ENCODE measurements at regions not wholly inside any gene's neighbourhood (a gene's known extent, or its start where the extent isn't known, plus 50 kb on each side); places are given as distances from the start of the nearest gene placed in this dataset.

GRCh38 chr15:69979783-69980182 lies 117.9 kb downstream of the TLE3 start:
- no peak overlapping the region for H3K27ac ChIP-seq
- no peak for TF ChIP-seq CTCF (IDR thresholded peaks at IDR 0.05)
- no peak for TF ChIP-seq POLR2AphosphoS5 (IDR thresholded peaks at IDR 0.05)
- no peak for TF ChIP-seq POLR2A (IDR thresholded peaks at IDR 0.05)
- H3K27me3 ChIP-seq, result peaks cover 0 to 11% of the 10 kb centered on the region in 2 donors
- no peaks in the 10 kb centered on the region for H3K4me1 ChIP-seq
- H3K9me3 ChIP-seq, result no peaks in the 10 kb centered on the region
- no peaks in the 10 kb centered on the region for H3K36me3 ChIP-seq
- DNase-seq (ENCODE audit: low spot score in 2 of 2), result no peak
- intact Hi-C loops (cut with DNase I; ENCODE audit: low total_unique reads), result no loop called here
- no peak overlapping the region for H3K4me3 ChIP-seq

- intact Hi-C loops (cut with DNase I; ENCODE audit: low total_unique reads), result no loop called here
- no peak for DNase-seq (ENCODE audit: low spot score in 2 of 2)
Observed at GRCh38 chr15:69980341-69981059, 117.2 kb downstream of the TLE3 start.

GRCh38 chr15:69982037-69982436 lies 115.7 kb downstream of the TLE3 start:
- no peaks in the 10 kb centered on the region for H3K9me3 ChIP-seq
- H3K36me3 ChIP-seq, result no peaks in the 10 kb centered on the region
- intact Hi-C loops (cut with DNase I; ENCODE audit: low total_unique reads), result no loop called here
- no peak overlapping the region for H3K27ac ChIP-seq
- no peak overlapping the region for H3K4me3 ChIP-seq
- DNase-seq (ENCODE audit: low spot score in 2 of 2), result no peak
- H3K27me3 ChIP-seq, result peaks cover 0 to 11% of the 10 kb centered on the region in 2 donors
- TF ChIP-seq POLR2AphosphoS5 (IDR thresholded peaks at IDR 0.05) (no peak), CTCF (IDR thresholded peaks at IDR 0.05) (no peak), POLR2A (IDR thresholded peaks at IDR 0.05) (no peak)
- H3K4me1 ChIP-seq, result no peaks in the 10 kb centered on the region

More at GRCh38 chr15:69980341-69981059, 117.2 kb downstream of the TLE3 start:
- H3K4me3 ChIP-seq, result no peak overlapping the region
- H3K36me3 ChIP-seq, result no peaks in the 10 kb centered on the region
- TF ChIP-seq POLR2A (IDR thresholded peaks at IDR 0.05) (no peak), CTCF (IDR thresholded peaks at IDR 0.05) (no peak), POLR2AphosphoS5 (IDR thresholded peaks at IDR 0.05) (no peak)
- no peaks in the 10 kb centered on the region for H3K4me1 ChIP-seq
- no peak overlapping the region for H3K27ac ChIP-seq
- H3K9me3 ChIP-seq, result no peaks in the 10 kb centered on the region
- H3K27me3 ChIP-seq, result peaks cover 0 to 11% of the 10 kb centered on the region in 2 donors

GRCh38 chr15:69983696-69984265 lies 113.9 kb downstream of the TLE3 start:
- TF ChIP-seq CTCF (IDR thresholded peaks at IDR 0.05) (no peak), POLR2A (IDR thresholded peaks at IDR 0.05) (no peak), POLR2AphosphoS5 (IDR thresholded peaks at IDR 0.05) (no peak)
- H3K36me3 ChIP-seq, result no peaks in the 10 kb centered on the region
- no peak for DNase-seq (ENCODE audit: low spot score in 2 of 2)
- H3K27me3 ChIP-seq, result peaks cover 0 to 11% of the 10 kb centered on the region in 2 donors
- H3K4me3 ChIP-seq, result no peak overlapping the region
- no peaks in the 10 kb centered on the region for H3K4me1 ChIP-seq
- no peaks in the 10 kb centered on the region for H3K9me3 ChIP-seq
- intact Hi-C loops (cut with DNase I; ENCODE audit: low total_unique reads), result no loop called here
- no peak overlapping the region for H3K27ac ChIP-seq
